NB4 (cell line): ENCODE measurements at regions not wholly inside any gene's neighbourhood (a gene's known extent, or its start where the extent isn't known, plus 50 kb on each side); places are given as distances from the start of the nearest gene placed in this dataset.

Experiments
- DNase-seq: peaks from one replicate; pipeline ENCODE4 v3.0.0; 2010; ENCODE audit warnings: low read depth
- H3K4me3 ChIP-seq: one replicate; pipeline ENCODE4 v1.5.1; 2011; ENCODE audit warnings: mild to moderate bottlenecking, low read depth, low read length, moderate library complexity
- MYC ChIP-seq: IDR thresholded peaks from 2 replicates; pipeline ENCODE4 v1.6.1; 2011; ENCODE audit warnings: low read depth, low read length
- POLR2A ChIP-seq: IDR thresholded peaks from 2 replicates; pipeline ENCODE4 v1.6.1; 2011; ENCODE audit warnings: mild to moderate bottlenecking; ENCODE audit not compliant: insufficient read length; ENCODE audit errors: extremely low read depth
- TF ChIP-seq, protein P1 (sequence below): IDR thresholded peaks from one replicate; pipeline ENCODE4 v1.5.1; 2012; ENCODE audit warnings: low read depth, low read length
- TF ChIP-seq, protein P2 (sequence below): IDR thresholded peaks from 2 replicates; pipeline ENCODE4 v1.6.1; 2011; ENCODE audit warnings: low read depth, low read length

DNA sequence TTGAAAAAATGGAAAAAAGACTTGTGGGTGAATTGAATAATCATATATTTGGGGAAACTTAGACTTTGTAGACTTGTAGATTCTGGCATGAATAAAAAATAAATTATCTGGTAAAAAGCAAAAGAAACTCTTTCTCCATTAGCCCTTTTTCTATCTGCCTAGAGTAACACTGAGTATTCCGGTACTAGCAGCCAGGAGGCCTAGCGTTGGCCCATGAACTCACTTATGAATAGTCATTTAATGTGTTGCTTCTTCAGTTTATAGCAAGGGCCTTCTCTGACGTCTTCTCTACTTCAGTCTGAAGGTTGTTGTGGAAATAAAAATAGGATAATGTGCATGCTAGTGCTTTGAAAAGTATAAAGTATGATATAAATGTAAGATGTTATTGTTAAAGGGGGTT lies 851.2 kb upstream of the NR2F2 start:
- no peak for TF ChIP-seq POLR2A
- TF ChIP-seq, protein P1, sequence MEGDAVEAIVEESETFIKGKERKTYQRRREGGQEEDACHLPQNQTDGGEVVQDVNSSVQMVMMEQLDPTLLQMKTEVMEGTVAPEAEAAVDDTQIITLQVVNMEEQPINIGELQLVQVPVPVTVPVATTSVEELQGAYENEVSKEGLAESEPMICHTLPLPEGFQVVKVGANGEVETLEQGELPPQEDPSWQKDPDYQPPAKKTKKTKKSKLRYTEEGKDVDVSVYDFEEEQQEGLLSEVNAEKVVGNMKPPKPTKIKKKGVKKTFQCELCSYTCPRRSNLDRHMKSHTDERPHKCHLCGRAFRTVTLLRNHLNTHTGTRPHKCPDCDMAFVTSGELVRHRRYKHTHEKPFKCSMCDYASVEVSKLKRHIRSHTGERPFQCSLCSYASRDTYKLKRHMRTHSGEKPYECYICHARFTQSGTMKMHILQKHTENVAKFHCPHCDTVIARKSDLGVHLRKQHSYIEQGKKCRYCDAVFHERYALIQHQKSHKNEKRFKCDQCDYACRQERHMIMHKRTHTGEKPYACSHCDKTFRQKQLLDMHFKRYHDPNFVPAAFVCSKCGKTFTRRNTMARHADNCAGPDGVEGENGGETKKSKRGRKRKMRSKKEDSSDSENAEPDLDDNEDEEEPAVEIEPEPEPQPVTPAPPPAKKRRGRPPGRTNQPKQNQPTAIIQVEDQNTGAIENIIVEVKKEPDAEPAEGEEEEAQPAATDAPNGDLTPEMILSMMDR, result no peak
- no peak for TF ChIP-seq MYC
- TF ChIP-seq, protein P2, sequence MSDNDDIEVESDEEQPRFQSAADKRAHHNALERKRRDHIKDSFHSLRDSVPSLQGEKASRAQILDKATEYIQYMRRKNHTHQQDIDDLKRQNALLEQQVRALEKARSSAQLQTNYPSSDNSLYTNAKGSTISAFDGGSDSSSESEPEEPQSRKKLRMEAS, result no peak
- no peak for DNase-seq

DNA sequence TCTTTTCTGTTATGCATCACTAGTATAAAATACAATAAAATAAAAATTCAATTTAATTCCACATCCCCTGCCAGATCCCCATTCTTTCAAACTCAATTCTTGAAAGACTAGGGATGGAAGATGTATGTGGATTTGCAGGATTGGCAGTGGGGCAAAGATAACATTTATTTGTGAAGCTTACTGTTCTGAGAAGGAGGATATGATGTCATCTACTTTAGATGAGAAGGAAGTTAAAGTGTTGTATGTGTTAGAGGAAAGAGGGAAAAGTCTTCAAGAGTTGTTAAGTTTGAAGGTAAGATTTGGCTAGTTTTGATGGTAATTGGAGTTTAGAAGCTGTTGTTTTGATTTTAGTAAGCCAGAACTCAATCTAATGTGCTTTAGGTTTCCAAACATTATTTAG lies 845.1 kb upstream of the NR2F2 start:
- no peak for TF ChIP-seq MYC
- TF ChIP-seq, protein P2, result no peak
- TF ChIP-seq, protein P1, result no peak
- no peak for TF ChIP-seq POLR2A
- H3K4me3 ChIP-seq, result no peak overlapping the region
- DNase-seq, result no peak

More for the DNA sequence above, 851.2 kb upstream of the NR2F2 start:
- H3K4me3 ChIP-seq, result no peak overlapping the region

DNA sequence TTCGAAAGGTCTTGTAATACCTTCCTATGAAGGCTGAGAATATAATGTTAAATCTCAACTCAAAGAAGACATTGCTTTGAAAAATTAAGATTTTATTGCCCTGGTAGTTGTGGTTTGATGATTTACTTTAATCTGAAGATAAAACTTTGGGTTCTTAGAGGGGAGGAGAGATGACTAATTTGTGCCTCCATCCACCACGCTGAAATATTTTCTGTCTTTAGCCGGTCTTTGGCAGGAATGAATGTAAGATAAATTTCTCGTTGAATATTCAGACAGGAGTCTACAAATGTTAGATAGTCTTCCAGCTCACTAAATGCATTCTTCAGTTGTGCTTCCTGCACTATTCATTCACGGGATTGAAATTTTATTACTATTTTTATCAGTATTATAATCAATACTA lies 844.3 kb upstream of the NR2F2 start:
- no peak for DNase-seq
- H3K4me3 ChIP-seq, result no peak overlapping the region
- TF ChIP-seq MYC (no peak), POLR2A (no peak)
- TF ChIP-seq, protein P1, result no peak
- TF ChIP-seq, protein P2, result no peak

DNA sequence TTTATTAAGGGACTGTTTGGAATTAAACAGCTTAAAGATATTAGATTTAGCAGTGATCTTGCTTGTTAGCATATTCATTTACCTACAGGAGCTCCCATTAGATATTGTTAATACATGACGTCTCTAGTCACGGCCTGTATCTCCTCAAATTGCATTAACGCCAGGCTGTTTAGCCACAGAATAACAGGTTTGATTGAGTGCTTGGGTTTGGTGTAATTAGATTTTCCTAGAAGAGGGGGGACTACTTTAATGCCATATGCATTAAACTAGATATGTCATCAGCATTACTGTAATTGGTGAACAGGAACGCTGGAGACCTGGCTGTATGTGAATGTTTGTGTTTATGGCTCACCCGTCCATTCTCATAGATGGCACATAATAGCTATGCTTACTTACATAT lies 841.4 kb upstream of the NR2F2 start:
- H3K4me3 ChIP-seq, result no peak overlapping the region
- DNase-seq, result no peak
- TF ChIP-seq POLR2A (no peak), MYC (no peak)
- TF ChIP-seq, protein P2, result no peak
- TF ChIP-seq, protein P1, result no peak

DNA sequence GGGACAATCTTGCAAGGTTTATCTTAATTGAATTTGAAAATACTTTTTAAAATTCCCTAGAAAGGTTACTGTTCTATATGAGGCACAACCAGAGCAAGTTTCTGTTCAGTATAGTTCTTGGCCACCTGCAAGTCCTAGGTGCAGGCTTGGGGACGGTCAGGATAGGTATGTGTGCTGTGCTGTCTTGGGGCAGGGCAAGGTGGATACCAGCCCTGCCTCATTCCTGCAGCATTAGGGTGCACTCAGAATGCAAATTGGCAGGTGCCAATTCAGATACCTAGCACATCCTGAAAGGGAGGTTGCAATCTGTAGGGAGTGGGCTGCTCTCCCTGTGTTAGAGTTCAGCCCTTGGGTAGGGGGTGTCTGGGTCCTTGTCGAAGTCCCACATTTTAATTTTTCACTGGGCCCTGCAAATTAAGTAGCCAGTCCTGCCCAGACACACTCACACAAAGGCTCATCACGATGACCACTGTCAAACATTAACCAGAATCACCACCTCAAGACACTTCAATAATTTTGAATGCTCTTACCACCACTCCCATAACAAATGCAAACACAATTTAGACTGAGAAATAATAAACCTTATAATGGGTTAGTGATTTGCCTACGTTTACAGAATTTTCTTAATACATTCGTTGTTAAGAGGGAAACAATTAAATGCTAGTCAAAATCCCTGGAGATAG lies 838.0 kb upstream of the NR2F2 start:
- DNase-seq, result no peak
- TF ChIP-seq POLR2A, result no peak
- TF ChIP-seq, protein P1, result no peak
- TF ChIP-seq MYC, result no peak
- TF ChIP-seq, protein P2, result no peak
- H3K4me3 ChIP-seq, result no peak overlapping the region
